HG03571 (cell line): ENCODE measurements at regions not wholly inside any gene's neighbourhood (a gene's known extent, or its start where the extent isn't known, plus 50 kb on each side); places are given as distances from the start of the nearest gene placed in this dataset.

ENCODE experiments used
- ATAC-seq: cut with Tn5 transposase; IDR thresholded peaks from one replicate; pipeline ENCODE4 v1.9.1; 2021; ENCODE audit not compliant: unreplicated experiment

DNA sequence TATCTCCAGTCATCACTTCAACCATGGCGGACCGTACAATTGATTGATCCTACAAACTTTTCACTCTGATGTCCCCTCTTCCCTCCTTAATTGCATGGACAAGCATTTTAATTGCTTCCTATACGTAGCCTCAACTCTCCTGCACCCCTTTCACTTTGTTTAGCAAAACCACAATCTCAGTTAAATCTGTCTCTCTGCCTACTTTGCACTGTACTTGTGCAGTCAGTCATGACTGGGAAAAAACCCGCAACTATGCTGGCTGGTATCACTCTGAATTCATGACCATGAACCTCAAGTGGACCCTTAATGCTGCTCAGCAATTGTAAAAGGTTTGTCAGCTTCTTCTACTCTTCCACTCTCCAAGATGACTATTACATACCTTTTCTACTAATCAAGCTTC is 51.7 kb upstream of the AFF2 start:
- no peak for ATAC-seq
